Stimulated activated CD4-positive, alpha-beta T cell treated with anti-CD3 and anti-CD28 coated beads, Interleukin-12 subunit alpha, Interleukin-12 subunit beta, amount 100 ng/mL, for 48 hours (primary cell): ENCODE measurements at regions not wholly inside any gene's neighbourhood (a gene's known extent, or its start where the extent isn't known, plus 50 kb on each side); places are given as distances from the start of the nearest gene placed in this dataset.
"Not testable (repeated sequence)": the region's sequence is repeated elsewhere in the genome, so short reads cannot be mapped to it uniquely, and the experiment has no call there.

Experiments
- DNase-seq, 3 donors: peaks; one replicate each; pipeline ENCODE4 v3.0.0-alpha.2; 2020; ENCODE audit warnings: low read depth in 2 of 3, low spot score in 1 of 3

DNA sequence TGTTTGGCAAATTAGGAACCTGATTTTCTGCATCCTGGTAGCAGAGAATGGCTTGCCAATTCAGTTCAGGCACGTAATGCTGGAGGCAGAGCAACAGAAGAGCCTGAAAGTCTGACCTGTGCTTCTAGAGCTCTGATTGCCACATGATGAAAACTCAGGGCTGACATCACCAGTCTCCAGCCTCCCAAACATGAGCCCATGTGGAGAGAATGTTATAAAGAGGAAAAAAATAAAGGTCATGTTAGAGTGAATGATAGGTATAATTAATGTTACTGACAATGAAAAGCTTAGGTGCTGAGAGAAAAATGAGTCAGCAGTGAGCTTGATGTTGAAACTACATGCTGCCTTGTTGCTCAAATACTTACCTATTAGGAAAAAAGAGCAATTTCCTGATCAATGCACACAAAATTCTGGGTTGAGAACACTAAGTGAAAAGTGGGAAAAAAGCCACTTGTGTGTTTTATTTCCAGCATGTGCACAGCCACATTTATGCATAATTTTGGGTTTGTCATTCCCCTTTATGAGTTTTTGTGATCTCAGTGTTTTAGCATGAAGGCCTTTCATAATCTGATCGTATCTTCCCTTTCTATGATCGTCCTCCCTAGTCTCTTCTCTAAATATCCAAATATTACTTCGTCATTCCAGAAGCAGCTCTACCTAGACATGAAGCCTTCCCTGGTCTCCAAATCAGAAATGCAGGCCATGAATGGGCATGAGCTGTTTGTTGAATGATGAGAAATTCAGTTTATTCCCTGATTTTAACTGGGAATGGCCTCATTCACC lies 113.3 kb upstream of the CPEB2 start:
- no peak for DNase-seq

- DNase-seq, result no peak
Observed at GRCh38 chr4:14892563-14892962, 109.7 kb upstream of the CPEB2 start.

GRCh38 chr4:14893713-14894112 lies 108.6 kb upstream of the CPEB2 start:
- no peak for DNase-seq

DNA sequence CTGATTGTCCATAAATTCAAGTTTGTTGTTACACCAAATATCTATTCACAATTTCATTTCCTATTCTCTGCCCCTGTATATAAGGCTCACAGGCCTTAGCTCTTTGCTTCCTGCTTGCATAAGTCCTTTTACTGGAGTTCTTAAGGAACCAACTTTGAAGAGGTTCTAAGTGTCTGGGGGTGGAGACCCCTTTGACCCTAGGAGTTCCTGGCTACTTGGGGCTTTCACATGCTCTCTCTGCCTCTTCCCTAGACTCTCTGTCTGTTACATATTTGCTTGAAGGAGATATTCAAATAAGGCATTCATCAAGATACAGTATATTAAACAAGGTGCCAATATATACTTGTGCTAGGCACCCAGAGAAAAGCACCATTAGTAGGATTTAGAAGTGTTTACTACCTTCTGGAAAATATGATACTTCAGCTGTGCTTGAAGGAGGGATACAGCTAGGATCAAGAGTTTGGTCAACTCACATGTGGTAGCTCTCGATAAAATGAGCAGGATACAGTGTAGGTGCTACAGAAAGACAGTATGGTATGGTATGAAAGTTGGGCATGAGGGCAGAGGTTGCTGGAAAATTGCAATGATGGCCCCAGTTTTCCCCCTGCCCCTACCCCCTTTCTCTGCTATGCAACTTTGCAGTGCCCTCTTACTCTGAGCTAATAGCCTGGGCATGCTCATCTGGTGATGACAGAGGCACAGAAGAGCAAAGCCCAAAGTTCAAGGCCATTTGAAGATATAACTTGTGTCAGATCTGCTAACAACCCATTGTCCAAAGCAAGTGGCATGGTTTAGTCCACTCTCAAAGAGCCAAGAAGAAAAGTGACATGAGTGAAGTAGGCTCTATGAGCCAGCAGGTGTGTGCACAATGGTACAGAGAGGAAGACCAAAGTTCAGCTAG lies 107.6 kb upstream of the CPEB2 start:
- DNase-seq, result no peak

- no peak for DNase-seq
Observed at GRCh38 chr4:14896656-14897175, 105.6 kb upstream of the CPEB2 start.

GRCh38 chr4:14897217-14897616 lies 105.1 kb upstream of the CPEB2 start:
- DNase-seq, result no peak

- no peak for DNase-seq
Observed at GRCh38 chr4:14898989-14899388, 103.3 kb upstream of the CPEB2 start.

GRCh38 chr4:14902342-14902741 lies 99.9 kb upstream of the CPEB2 start:
- no peak for DNase-seq

- DNase-seq, result no peak
Observed at GRCh38 chr4:14903321-14903720, 99.0 kb upstream of the CPEB2 start.

- DNase-seq, result no peak
Observed at GRCh38 chr4:14906805-14907204, 95.5 kb upstream of the CPEB2 start.

GRCh38 chr4:14908635-14909034 lies 93.6 kb upstream of the CPEB2 start:
- no peak for DNase-seq

GRCh38 chr4:14910411-14910810 lies 91.9 kb upstream of the CPEB2 start:
- DNase-seq, result no peak

DNA sequence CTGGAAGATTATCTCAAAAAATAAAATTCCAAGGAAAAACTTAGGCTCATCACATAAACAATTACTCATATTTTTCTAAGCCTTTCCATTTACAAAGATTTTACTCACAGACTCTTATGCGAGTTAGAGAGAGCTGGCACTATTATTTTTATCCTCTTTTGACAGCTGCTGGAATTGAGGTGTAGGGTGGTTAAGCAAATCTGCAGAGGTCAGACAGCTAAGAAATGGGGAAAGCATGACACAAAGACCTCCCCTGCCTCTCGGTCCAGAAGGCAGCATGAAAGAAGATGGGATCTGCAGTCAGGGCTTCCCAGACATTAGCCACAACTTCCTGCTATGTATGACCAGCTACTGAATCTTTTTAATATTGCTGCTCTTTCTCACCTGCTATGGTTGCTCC lies 89.9 kb upstream of the CPEB2 start:
- DNase-seq, result no peak

GRCh38 chr4:14915018-14915417 lies 87.3 kb upstream of the CPEB2 start:
- DNase-seq, result no peak

DNA sequence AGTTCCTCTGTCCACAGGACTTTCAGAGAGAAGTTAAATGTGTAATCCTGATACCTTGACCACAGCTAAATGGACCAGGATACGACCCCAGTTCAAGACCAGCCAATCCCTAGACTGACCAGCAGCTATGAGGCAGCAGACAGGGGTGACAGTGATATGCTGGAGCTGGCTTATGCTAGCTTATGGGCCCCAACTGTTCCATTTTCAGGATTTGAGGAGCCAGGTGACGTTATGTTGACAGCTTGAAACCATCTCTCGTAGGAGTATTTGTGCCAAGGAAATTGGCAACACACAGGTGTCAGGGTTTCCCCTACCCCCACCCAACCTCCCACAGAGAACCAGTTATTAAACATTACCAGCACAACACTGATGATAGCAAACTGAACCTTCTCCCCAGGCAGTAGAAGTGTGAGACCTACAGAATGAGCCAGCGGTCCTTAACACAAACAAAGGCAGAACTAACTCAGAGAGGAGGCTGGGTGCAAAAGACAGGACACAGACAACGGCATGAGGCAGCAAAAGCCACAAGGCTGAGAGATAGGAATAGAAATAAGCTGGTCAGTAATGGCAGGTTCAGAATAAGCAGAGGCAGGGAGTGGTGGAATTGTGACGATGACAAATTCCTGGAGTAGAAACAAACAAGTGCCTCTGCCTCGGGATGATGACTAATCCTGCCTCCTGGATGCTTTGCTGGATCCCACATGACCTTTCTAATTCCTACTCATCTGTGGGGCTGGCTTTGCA lies 85.6 kb upstream of the CPEB2 start:
- DNase-seq, result no peak

DNA sequence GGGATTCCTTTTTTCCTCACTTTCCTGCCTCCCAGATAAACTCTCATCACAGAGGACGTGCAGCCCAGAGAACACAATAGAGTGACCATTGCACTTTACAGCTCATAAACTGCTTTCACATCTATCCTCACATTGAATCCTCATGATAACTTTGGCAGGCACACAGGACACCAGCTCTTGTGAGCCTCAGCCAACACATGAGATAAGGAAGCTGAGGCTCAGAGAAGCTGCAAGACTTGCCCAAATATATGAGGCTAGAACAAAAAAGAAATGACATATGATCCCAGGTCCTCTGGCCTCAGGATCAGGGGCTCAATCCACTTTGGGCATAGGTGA lies 85.0 kb upstream of the CPEB2 start:
- DNase-seq, result no peak

- DNase-seq, result no peak
Observed at GRCh38 chr4:14918336-14918735, 83.9 kb upstream of the CPEB2 start.

GRCh38 chr4:14919785-14920184 lies 82.5 kb upstream of the CPEB2 start:
- DNase-seq, result no peak

DNA sequence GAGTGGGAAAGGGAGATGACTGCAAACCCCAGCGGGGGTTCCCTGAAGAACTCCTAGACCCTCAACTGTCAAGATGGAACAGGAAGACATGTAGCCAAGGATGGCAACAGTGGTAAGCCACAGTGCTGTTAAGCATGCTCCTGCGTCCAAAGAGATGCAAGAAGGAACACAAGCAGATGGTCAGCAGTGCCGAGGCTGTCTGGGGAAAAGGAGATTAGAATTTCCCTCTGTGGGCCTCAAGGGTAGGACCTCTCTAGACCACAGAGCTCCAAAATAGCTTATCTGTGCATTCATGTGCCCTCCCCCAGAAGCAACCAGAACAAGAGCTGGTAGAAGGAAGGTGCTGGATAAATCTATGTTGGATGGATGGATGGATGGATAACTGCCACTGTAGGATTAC lies 82.0 kb upstream of the CPEB2 start:
- DNase-seq, result no peak

DNA sequence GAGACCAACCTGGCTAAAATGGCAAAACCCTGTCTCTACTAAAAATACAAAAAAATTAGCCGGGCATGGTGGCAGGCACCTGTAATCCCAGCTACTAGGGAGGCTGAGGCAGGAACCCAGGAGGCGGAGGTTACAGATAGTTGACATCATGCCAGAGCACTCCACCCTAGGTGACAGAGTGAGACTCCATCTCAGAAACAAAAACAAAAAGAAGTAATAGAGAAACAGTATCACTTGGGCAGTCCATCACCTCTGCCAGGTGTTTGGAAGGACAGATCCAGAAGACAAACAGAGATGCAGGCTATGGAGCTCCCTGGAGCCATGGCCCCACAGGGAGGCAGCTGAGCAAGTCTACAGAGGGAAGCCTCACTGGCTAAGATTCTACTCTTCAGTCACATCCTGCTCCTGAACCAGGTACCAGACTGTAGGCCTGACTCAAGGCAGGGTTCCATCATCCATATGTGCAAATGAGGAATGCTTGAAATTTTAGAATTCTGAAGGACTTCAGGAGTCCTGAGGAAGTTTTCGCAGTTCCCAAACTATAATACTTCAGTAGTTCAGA lies 81.4 kb upstream of the CPEB2 start:
- no peak for DNase-seq

GRCh38 chr4:14921781-14922180 lies 80.5 kb upstream of the CPEB2 start:
- not testable (repeated sequence) for DNase-seq
